HFF-Myc (cell line): ENCODE measurements at regions not wholly inside any gene's neighbourhood (a gene's known extent, or its start where the extent isn't known, plus 50 kb on each side); places are given as distances from the start of the nearest gene placed in this dataset.

Experiments used
- DNase-seq: peaks from one replicate; pipeline ENCODE4 v3.0.0-alpha.2; 2011; ENCODE audit warnings: low read depth; ENCODE audit errors: extremely low read depth
- H3K4me3 ChIP-seq: replicated peaks from 2 replicates; pipeline ENCODE4 v1.5.1; 2011; ENCODE audit warnings: low read depth, mild to moderate bottlenecking, control low read depth, low read length
- TF ChIP-seq, protein P1 (sequence below): IDR thresholded peaks from 2 replicates; pipeline ENCODE4 v1.5.1; 2012; ENCODE audit warnings: mild to moderate bottlenecking, low read depth, low read length, control low read depth; ENCODE audit errors: missing control alignments

DNA sequence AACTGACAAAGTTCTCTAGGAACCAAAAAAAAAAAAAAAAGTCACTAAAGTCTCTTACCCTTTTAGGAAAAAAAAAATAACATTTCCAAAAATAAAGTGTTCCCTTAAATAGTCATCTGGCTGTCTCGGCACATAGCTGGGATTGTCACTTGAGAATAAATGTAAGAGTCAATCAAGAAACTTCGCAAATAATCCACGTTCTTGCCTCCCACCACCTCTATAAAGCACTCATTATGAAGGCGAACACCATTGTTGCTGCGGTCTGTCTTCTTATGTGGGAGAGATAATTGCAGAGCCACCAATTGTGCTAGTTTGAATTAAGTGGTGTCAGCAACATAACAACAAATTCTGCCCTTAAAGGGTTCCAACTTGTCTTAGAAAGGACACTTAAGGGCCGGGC, 163.7 kb downstream of the FBXO15 start:
- H3K4me3 ChIP-seq: no peak overlapping the region
- TF ChIP-seq, protein P1, sequence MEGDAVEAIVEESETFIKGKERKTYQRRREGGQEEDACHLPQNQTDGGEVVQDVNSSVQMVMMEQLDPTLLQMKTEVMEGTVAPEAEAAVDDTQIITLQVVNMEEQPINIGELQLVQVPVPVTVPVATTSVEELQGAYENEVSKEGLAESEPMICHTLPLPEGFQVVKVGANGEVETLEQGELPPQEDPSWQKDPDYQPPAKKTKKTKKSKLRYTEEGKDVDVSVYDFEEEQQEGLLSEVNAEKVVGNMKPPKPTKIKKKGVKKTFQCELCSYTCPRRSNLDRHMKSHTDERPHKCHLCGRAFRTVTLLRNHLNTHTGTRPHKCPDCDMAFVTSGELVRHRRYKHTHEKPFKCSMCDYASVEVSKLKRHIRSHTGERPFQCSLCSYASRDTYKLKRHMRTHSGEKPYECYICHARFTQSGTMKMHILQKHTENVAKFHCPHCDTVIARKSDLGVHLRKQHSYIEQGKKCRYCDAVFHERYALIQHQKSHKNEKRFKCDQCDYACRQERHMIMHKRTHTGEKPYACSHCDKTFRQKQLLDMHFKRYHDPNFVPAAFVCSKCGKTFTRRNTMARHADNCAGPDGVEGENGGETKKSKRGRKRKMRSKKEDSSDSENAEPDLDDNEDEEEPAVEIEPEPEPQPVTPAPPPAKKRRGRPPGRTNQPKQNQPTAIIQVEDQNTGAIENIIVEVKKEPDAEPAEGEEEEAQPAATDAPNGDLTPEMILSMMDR: no peak
- DNase-seq: no peak

DNA sequence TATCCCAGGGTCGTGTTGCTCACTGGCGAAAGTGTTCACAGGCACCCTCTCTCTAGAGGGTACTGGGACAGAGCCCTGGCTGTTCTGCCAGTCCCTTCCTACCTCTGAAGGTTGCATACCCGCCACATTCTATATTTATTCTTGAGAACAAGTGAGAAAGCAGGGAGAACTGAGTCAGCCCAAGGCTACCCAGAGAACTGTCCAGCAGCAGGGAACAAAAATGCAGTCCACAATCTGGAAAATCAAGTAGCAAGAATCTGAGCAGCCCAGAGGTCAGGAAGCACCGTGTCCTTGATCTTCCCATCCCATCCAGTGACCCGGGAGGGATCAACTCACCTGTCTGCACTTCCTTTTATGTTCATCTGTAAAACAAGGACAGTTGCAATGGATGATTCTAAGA, 164.1 kb downstream of the FBXO15 start:
- DNase-seq: no peak
- TF ChIP-seq, protein P1: no peak
- H3K4me3 ChIP-seq: no peak overlapping the region

DNA sequence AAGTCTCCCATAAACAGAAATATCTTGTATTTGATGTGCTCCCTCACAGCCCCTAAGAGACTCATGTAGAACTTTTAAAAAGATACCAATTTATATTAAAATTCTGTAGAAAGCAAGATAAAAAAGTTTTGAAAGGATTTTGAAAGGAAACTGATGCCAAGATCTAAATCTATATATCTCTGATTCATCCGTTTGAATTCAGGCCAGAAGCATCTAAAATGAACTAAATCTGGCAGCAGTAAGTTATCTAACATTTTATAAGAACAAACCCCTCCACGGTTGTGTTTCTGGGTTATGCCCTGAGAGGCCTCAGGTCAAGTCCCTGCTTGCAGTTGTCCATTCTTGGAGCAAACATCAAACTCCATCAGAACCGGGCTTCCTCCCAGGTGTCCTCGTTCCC, 165.8 kb downstream of the FBXO15 start:
- no peak overlapping the region for H3K4me3 ChIP-seq
- no peak for DNase-seq
- TF ChIP-seq, protein P1: no peak

DNA sequence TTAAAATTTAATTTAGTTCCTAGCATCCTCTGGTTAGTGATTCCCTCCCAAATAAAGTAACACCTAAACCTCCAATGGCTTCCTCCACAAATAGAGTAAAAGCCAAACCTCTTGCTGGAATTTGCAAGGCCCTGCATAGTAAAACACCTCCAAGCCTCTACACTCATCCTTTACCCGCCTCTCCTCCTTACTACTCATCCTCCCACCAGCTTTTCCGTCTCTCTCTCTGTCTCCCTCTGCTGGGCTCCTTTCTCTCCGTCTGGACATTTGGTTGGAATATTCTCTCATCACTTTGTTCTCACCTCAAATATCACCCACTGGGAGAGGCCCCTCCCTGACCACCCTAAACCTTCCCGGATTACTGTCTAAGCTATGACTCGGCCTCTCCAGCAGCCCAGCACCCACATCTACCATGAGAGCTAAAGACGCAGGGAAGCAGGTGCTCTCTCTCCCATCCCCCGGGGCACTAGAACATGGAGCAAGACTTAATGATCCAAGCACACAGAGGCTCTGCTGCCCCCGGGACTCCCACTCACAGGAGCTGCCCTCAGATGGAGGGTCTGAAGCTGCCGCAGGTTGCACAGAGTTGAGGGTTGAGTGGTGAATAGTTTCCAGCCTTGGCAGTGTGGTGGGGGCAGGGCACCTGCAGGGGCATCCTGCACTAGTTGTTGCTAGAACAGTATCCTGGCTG, 167.2 kb downstream of the FBXO15 start:
- H3K4me3 ChIP-seq: no peak overlapping the region
- TF ChIP-seq, protein P1: peak; percentile 43
- no peak for DNase-seq

DNA sequence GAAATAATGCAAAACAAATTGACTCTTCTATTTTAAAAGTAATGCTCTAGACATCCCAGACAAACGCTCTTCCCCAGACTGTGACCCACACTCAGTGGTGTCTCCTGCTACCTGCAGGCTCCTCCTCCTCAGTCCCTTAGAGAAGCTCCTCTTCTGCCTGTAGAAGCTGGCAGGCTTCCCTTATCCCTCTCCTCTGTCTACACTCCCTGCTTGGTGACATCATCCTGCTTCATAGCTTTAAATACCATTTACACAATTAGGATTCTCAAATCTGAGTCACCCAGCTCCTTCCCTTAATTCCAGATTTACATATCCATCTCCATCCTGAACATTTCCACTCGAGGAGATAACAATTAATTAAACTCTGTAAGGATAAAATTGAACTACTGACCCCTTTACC, 167.9 kb downstream of the FBXO15 start:
- TF ChIP-seq, protein P1: no peak
- no peak overlapping the region for H3K4me3 ChIP-seq
- no peak for DNase-seq

DNA sequence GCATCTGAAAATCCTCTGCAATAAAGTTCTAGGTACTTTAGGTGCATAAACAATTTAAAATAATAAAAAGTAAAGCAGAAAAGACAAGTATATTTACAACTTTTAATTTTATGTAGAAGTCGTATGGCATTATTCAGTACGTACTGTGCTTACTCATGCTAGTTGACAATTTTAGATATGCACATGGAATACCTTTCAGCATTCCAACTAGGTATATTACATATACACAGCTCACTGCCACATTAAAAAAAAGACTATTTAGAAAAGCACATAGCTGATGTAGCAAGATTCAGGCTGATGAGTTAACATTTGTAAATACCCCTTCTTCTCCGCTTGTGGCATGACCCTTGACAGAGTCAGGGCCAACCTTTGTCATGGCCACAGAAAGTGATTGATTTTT, 171.2 kb downstream of the FBXO15 start:
- TF ChIP-seq, protein P1: no peak
- no peak overlapping the region for H3K4me3 ChIP-seq

DNA sequence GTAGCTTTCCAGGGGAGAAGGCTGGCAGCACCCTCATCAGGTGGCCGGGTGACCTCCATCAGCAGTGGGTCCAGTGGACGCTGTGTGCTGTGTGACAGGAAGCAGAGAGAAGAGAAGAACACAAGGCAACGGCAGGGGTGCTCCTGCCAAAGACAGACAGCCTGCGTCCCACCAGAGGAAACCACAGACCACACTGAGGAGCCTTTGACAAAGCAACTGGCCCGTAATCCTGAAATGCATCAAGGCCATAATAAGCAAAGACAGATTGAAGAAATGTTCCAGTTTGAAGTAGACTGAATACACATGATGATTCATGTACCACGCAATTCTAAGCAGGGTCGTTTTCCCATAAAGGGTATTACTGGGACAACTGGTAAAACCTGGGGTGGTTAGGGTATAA, 172.4 kb downstream of the FBXO15 start:
- TF ChIP-seq, protein P1: no peak
- no peak overlapping the region for H3K4me3 ChIP-seq
- no peak for DNase-seq

More for the DNA sequence above, 171.2 kb downstream of the FBXO15 start:
- DNase-seq: no peak
